ENCODE measurements at regions not wholly inside any gene's neighbourhood (a gene's known extent, or its start where the extent isn't known, plus 50 kb on each side); places are given as distances from the start of the nearest gene placed in this dataset.

DNA sequence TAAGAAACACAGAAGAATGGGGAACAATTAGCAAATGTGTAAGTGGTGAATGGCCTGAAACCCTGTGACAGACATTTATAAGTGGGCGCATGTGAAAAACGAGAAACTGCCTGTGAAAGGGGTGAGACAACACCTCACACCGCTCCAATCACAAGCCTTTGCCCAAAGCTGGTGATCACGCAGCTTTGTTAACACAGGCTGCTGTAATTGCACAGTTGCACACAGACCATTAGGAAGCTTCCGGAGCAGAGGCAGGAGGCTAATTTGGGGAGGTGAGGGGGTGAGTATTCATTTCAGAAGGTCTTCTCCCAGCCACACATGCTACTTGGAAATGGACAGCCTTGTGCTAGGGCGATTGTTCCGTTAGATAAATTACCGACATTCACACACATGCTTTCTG is 294.0 kb downstream of the MED10 start:
- no peak for DNase-seq (ENCODE audit: low spot score)
- TF ChIP-seq, protein P1, sequence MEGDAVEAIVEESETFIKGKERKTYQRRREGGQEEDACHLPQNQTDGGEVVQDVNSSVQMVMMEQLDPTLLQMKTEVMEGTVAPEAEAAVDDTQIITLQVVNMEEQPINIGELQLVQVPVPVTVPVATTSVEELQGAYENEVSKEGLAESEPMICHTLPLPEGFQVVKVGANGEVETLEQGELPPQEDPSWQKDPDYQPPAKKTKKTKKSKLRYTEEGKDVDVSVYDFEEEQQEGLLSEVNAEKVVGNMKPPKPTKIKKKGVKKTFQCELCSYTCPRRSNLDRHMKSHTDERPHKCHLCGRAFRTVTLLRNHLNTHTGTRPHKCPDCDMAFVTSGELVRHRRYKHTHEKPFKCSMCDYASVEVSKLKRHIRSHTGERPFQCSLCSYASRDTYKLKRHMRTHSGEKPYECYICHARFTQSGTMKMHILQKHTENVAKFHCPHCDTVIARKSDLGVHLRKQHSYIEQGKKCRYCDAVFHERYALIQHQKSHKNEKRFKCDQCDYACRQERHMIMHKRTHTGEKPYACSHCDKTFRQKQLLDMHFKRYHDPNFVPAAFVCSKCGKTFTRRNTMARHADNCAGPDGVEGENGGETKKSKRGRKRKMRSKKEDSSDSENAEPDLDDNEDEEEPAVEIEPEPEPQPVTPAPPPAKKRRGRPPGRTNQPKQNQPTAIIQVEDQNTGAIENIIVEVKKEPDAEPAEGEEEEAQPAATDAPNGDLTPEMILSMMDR (IDR thresholded peaks at IDR 0.05; ENCODE audit: extremely low read depth, missing control alignments): no peak

DNA sequence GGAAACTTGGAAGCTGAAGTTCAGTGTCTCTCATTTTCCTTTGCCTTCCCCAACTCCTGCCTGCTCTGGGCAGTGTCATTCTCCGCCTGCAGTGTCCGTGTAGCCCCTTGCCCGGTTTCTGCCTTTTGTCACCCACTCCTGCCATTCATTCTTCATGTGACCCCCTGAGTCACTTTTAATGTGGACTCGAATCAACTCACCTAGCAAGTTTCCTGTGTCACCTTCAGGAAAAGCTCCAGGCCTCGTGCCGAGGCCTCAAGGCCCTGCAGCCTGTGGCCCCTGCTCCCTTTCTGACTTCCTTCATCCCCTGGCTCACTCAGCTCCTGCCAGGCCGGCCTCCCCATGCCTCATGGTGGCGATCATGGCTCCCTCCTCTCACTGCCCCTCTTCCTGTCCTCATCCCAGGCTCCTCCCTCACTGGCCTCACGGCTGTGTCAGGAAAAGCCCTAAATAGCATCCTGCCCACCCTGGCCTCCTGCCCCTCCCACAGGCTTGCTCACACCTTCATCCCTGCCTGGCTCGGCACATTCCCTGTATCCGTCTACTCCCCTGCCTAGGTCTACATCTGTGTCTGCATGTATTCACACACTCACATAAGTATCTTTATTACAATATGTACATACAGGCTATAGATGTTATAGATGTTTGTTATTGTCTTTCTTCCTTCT is 294.9 kb downstream of the MED10 start:
- TF ChIP-seq, protein P1 (IDR thresholded peaks at IDR 0.05; ENCODE audit: extremely low read depth, missing control alignments): no peak
- no peak for DNase-seq (ENCODE audit: low spot score)

DNA sequence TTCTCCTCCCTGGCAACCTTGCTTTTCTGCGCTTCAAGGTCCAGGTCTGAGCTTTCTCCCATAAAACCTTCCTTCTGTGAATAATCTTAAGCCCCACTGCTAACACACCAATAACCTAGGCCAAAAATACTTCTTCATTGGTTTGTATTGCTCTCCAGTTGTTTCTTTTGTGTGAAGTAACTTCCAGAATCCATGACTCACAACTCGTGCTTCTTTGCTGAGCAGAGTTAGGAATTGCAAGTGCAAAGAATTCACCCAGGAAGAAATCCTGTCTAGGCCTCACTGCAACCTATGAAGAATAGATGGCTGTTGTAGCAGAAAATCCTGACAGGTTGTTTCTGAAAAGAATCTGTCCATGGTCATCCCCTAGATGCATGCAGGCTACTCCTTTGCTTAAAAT is 295.7 kb downstream of the MED10 start:
- TF ChIP-seq, protein P1 (IDR thresholded peaks at IDR 0.05; ENCODE audit: extremely low read depth, missing control alignments): no peak
- DNase-seq (ENCODE audit: low spot score): no peak

DNA sequence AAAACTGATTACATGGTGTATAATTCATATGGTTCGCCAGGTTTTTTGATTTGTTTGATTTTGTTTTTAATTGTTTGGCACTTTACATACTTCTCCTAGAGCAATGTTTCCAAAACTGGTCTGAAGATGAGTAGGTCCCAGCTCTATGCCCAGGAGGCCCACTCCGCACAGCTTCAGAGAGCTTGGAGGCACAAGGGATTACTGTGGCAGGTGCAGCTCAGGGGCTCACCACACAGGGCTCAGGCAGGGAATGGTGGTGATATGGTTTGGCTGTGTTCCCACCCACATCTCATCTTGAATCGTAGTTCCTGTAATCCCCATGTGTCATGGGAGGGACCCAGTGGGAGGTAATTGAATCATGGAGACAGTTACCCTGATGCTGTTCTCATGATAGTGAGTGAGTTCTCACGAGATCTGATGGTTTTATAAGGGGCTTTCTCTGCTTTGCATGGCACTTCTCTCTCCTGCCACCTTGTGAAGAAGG is 296.6 kb downstream of the MED10 start:
- TF ChIP-seq, protein P1 (IDR thresholded peaks at IDR 0.05; ENCODE audit: extremely low read depth, missing control alignments): no peak
- DNase-seq (ENCODE audit: low spot score): no peak

DNA sequence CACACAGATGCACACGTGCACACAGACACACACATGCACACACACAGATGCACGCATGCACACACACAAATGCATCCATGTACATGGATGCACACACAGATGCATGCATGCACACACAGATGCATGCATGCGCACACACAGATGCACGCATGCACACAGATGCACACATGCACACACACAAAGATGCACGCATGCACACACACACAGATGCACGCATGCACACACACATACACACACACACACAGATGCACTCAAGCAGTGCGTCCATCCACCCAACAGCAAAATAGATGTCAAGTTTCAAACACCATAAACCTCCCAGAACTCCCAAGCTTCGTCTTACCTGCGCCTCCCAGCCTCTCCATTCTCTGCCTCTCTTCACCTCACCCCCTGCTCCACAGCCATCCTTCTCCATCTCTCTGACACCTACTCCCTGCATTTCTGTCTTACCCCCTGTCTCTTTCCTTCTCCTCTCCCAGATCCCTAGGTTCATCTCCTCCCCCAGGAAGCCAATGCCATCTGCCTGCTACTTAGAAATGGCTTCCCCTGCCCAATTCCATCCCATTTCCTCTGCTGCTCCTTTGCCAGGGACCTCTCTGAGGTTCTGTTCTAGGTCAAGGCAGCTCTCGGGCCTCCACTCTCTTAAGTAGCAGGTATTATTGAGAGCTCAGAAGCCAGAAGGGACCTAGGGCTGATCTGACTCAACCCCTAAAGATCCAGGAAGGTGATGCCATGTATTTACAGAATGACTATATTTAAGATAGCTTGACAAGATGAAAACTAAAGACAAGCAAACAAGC is 297.2 kb downstream of the MED10 start:
- TF ChIP-seq, protein P1 (IDR thresholded peaks at IDR 0.05; ENCODE audit: extremely low read depth, missing control alignments): no peak
- no peak for DNase-seq (ENCODE audit: low spot score)

DNA sequence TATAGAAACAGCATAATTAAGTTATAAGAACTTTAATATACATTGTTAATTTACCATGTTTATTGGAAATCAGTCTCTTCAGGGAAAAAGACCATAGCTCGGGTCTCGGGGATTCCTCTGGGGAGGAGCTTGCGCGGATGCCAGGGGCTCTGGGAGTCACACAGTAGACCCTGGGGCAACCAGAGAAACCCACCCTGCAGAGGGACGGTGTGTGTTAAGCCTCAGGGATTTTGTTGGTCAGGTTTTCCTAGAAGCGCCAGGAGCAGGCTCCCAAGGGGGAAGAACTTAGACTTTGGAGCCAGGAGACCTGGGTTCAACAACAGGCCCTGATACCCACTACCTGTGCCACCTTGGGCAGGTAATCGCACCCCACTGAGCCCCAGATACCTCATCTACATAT is 297.9 kb downstream of the MED10 start:
- no peak for DNase-seq (ENCODE audit: low spot score)

DNA sequence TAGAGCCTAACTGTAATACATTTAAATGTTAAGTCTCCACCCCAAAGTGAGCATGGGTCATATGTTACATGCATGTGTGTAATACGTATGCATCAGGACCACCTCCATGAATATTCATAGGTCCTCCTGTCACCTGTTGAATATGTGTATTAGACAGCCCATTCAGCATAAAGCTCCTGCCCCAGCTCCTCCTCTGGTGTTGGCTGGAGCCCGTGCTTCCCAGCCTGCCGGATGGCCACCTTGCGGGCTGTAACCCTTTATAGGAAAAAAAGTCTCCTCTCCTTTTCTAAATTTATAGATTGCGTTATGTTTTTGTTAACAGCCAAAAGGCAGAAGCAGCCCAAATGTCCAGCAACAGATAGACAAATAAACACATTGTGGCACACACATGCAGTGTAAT is 299.5 kb downstream of the MED10 start:
- TF ChIP-seq, protein P1 (IDR thresholded peaks at IDR 0.05; ENCODE audit: extremely low read depth, missing control alignments): no peak
- no peak for DNase-seq (ENCODE audit: low spot score)

More for the DNA sequence above, 297.9 kb downstream of the MED10 start:
- TF ChIP-seq, protein P1 (IDR thresholded peaks at IDR 0.05; ENCODE audit: extremely low read depth, missing control alignments): no peak
